Liver (tissue), 3 donors: ENCODE measurements at regions not wholly inside any gene's neighbourhood (a gene's known extent, or its start where the extent isn't known, plus 50 kb on each side); places are given as distances from the start of the nearest gene placed in this dataset.

Source experiments
- EGR1 ChIP-seq, 2 donors: IDR thresholded peaks; 2 replicates each; pipeline ENCODE4 v1.6.1; 2016 to 2018; ENCODE audit warnings: antibody characterized with exemption in 2 of 2, low read depth in 2 of 2
- GABPA ChIP-seq, 2 donors: IDR thresholded peaks in 1 of 2; conservative IDR thresholded peaks in 1 of 2; 2 replicates each; pipeline ENCODE4 v1.6.1; 2016; ENCODE audit warnings: antibody characterized with exemption in 2 of 2, mild to moderate bottlenecking in 1 of 2, moderate library complexity in 1 of 2
- YY1 ChIP-seq: IDR thresholded peaks from 2 replicates; pipeline ENCODE4 v1.6.1; 2016; ENCODE audit warnings: antibody characterized with exemption, mild to moderate bottlenecking
- TF ChIP-seq, protein P1 (sequence below): fragments of 150-350 bp; IDR thresholded peaks from 2 replicates; pipeline ENCODE4 v1.5.1; 2017; ENCODE audit warnings: improper control_type of control experiment, low read depth, low read length; ENCODE audit not compliant: missing input control
- donor health status: healthy.
- donor health status: healthy.

DNA sequence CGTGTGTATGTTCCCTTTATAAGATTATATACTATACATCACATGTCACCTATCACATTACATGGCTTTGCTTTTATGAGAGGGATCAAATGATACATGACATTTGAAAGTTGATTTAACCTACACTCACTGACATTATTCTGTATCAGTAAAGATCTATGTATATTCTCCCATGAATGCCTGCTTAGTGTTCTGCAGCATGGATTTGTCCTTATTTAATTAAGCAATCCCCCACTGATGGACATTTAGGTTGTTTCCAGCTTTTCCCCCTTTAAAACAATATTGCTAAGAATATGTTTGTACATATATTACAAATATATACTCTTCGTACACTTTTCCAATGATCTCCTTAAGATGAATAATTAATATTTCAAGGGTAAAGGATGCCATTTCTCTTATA lies 297.4 kb downstream of the TFAP2C start:
- TF ChIP-seq, protein P1, sequence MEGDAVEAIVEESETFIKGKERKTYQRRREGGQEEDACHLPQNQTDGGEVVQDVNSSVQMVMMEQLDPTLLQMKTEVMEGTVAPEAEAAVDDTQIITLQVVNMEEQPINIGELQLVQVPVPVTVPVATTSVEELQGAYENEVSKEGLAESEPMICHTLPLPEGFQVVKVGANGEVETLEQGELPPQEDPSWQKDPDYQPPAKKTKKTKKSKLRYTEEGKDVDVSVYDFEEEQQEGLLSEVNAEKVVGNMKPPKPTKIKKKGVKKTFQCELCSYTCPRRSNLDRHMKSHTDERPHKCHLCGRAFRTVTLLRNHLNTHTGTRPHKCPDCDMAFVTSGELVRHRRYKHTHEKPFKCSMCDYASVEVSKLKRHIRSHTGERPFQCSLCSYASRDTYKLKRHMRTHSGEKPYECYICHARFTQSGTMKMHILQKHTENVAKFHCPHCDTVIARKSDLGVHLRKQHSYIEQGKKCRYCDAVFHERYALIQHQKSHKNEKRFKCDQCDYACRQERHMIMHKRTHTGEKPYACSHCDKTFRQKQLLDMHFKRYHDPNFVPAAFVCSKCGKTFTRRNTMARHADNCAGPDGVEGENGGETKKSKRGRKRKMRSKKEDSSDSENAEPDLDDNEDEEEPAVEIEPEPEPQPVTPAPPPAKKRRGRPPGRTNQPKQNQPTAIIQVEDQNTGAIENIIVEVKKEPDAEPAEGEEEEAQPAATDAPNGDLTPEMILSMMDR = no peak
- TF ChIP-seq EGR1 (IDR thresholded peaks at IDR 0.05; ENCODE audit: low read depth in 2 of 2) (no peak), GABPA (IDR thresholded peaks at IDR 0.05 in 1 of 2, conservative IDR thresholded peaks at IDR 0.05 in 1 of 2) (no peak), YY1 (no peak)
